Spleen (tissue), 11 donors: ENCODE measurements at regions not wholly inside any gene's neighbourhood (a gene's known extent, or its start where the extent isn't known, plus 50 kb on each side); places are given as distances from the start of the nearest gene placed in this dataset.

ENCODE experiments used
- DNase-seq: peaks from one replicate; pipeline ENCODE4 v3.0.0-alpha.2; 2020
- H3K27ac ChIP-seq, 8 donors: fragments of 200-600 bp; sonication (generic) in 7 of 8; 1 replicate in 4 of 8; 2 replicates in 4 of 8; pipeline versions ENCODE4 v1.5.0 to v1.8.0; 2016 to 2021; ENCODE audit warnings: inconsistent platforms in 4 of 8, mild to moderate bottlenecking in 4 of 8, moderate library complexity in 1 of 8
- H3K27me3 ChIP-seq, 7 donors: fragments of 200-600 bp; sonication (generic) in 6 of 7; replicated peaks in 1 of 7; 1 replicate in 4 of 7; 2 replicates in 3 of 7; pipeline versions ENCODE4 v1.5.0 to v1.8.0; 2016 to 2021; ENCODE audit warnings: inconsistent platforms in 3 of 7, mild to moderate bottlenecking in 1 of 7
- H3K36me3 ChIP-seq, 6 donors: fragments of 200-600 bp; sonication (generic) in 5 of 6; 1 replicate in 4 of 6; 2 replicates in 2 of 6; pipeline versions ENCODE4 v1.5.0 to v1.8.0; 2016 to 2021; ENCODE audit warnings: inconsistent platforms in 2 of 6
- H3K4me1 ChIP-seq, 6 donors: fragments of 200-600 bp; sonication (generic) in 5 of 6; 1 replicate in 3 of 6; 2 replicates in 3 of 6; pipeline versions ENCODE4 v1.5.0 to v1.8.0; 2016 to 2021; ENCODE audit warnings: inconsistent platforms in 3 of 6
- H3K4me3 ChIP-seq, 8 donors: fragments of 200-600 bp; sonication (generic) in 7 of 8; 1 replicate in 4 of 8; 2 replicates in 4 of 8; pipeline versions ENCODE4 v1.5.0 to v1.8.0; 2016 to 2021; ENCODE audit warnings: inconsistent platforms in 4 of 8, mild to moderate bottlenecking in 4 of 8, moderate library complexity in 2 of 8
- H3K9me3 ChIP-seq, 8 donors: fragments of 200-600 bp; sonication (generic) in 7 of 8; 1 replicate in 4 of 8; 2 replicates in 4 of 8; pipeline versions ENCODE4 v1.5.0 to v1.8.0; 2016 to 2021; ENCODE audit warnings: inconsistent platforms in 4 of 8
- POLR2A ChIP-seq, 3 donors: fragments of 450-650 bp; IDR thresholded peaks; one replicate each; pipeline ENCODE4 v1.5.1; 2017; ENCODE audit warnings: antibody characterized with exemption in 3 of 3, mild to moderate bottlenecking in 1 of 3
- POLR2AphosphoS5 ChIP-seq, 3 donors: sonication (generic); formaldehyde crosslinking; IDR thresholded peaks; one replicate each; pipeline ENCODE4 v1.5.1; 2017; ENCODE audit warnings: antibody characterized with exemption in 3 of 3
- WGBS, 5 donors: extraction: QIAGEN DNeasy Blood & Tissue Kit in 3 of 5; methylation state at CpG; one replicate each; pipeline versions ENCODE4 v1.1.5 to v1.1.7; 2013 to 2018; 5-methylcytosine and 5-hydroxymethylcytosine counted together
- intact Hi-C: fragments of 100-400 bp; cut with DNase I; formaldehyde crosslinking; loops from one replicate; pipeline ENCODE4 v1.15.0; 2023; ENCODE audit warnings: low total_unique reads
- TF ChIP-seq, protein P1 (sequence below), 11 experiments: fragments of 200-600 bp in 7 of 11; fragments of 450-650 bp in 4 of 11; sonication (generic) in 4 of 11; IDR thresholded peaks in 8 of 11; conservative IDR thresholded peaks in 3 of 11; 1 replicate in 7 of 11; 2 replicates in 4 of 11; pipeline versions ENCODE4 v1.4.0 to v1.8.0; 2016 to 2021; ENCODE audit warnings: antibody characterized with exemption in 11 of 11, inconsistent platforms in 4 of 11, mild to moderate bottlenecking in 1 of 11
- donor health status: healthy with polysubstance abuse.
- donor health status: DM: no; HTN: no; CAD: no; lungs with moderate emphysema.
- donor health status: DM: no; HTN: no; CAD: no.
- donor health status: Bipolar disorder and iron deficiency.
- donor health status: healthy.
- donor health status: DM: no; HTN: no; CAD: no.
- donor health status: DM: yes; HTN: yes; CAD: no.

DNA sequence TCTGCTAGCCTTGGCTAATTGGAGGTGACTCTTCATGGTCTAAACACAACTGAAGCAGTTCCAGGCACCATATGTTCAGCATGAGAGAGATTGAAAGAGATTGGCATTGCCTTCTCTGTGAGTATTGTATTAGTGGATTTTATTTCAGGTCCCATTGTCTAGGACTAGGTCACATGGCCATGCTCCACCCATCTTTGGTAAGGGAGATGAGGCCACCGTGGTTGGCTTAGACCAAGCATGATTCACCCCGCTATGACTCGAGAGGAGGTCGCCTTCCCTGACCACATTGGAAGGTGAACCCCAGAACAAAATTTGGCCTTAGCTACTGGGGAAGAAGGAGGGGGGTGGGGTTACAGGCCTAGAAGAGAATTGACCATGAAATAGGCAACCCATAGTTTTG lies 109.9 kb upstream of the BCOR start:
- Histone ChIP-seq H3K27ac (no peak overlapping the region), H3K4me1 (peaks cover 0 to 20% (median 0%) of the 10 kb centered on the region in 6 donors), H3K4me3 (no peak overlapping the region), H3K27me3 (peaks cover 0 to 3% (median 0%) of the 10 kb centered on the region in 7 donors), H3K9me3 (peaks cover 0 to 4% (median 0%) of the 10 kb centered on the region in 8 donors), H3K36me3 (no peaks in the 10 kb centered on the region)
- TF ChIP-seq POLR2AphosphoS5 (IDR thresholded peaks at IDR 0.05) = no peak
- no peak for TF ChIP-seq POLR2A (IDR thresholded peaks at IDR 0.05)
- intact Hi-C loops = no loop called here
- 29 to 68% (median 62%) methylated on average over 4 of the region's 4 CpGs for WGBS, 5 donors
- DNase-seq = no peak

DNA sequence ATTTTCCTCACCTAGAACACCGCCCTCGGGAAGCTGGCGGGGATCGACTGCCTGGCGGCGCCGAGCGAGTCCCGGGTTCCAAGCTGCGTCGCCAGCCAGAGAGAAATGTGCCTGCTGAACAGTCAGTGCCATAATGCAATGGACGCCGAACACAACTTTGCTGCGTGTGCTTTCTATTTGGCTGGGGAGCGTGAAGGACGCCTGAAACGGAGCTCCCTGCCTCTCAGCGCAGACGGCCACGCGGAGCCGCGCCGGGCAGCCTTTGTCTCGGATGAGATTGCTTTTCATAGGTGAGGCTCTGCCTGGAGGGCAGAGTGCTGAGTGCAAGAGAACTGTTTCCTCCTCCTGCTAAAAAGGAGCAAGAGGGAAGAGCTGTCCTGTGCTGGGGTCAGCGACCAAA lies 107.7 kb upstream of the BCOR start:
- Histone ChIP-seq H3K27ac (no peak overlapping the region), H3K27me3 (peaks cover 0 to 3% (median 0%) of the 10 kb centered on the region in 7 donors), H3K36me3 (no peaks in the 10 kb centered on the region), H3K9me3 (no peaks in the 10 kb centered on the region), H3K4me3 (no peak overlapping the region), H3K4me1 (peaks cover 0 to 30% (median 0%) of the 10 kb centered on the region in 6 donors)
- intact Hi-C loops = no loop called here
- DNase-seq = no peak
- TF ChIP-seq POLR2A (IDR thresholded peaks at IDR 0.05) = no peak
- TF ChIP-seq, protein P1, sequence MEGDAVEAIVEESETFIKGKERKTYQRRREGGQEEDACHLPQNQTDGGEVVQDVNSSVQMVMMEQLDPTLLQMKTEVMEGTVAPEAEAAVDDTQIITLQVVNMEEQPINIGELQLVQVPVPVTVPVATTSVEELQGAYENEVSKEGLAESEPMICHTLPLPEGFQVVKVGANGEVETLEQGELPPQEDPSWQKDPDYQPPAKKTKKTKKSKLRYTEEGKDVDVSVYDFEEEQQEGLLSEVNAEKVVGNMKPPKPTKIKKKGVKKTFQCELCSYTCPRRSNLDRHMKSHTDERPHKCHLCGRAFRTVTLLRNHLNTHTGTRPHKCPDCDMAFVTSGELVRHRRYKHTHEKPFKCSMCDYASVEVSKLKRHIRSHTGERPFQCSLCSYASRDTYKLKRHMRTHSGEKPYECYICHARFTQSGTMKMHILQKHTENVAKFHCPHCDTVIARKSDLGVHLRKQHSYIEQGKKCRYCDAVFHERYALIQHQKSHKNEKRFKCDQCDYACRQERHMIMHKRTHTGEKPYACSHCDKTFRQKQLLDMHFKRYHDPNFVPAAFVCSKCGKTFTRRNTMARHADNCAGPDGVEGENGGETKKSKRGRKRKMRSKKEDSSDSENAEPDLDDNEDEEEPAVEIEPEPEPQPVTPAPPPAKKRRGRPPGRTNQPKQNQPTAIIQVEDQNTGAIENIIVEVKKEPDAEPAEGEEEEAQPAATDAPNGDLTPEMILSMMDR (IDR thresholded peaks at IDR 0.05 in 8 of 11, conservative IDR thresholded peaks at IDR 0.05 in 3 of 11) = no peak
- 61 to 77% (median 66%) methylated on average over 26 of the region's 26 CpGs for WGBS, 5 donors

DNA sequence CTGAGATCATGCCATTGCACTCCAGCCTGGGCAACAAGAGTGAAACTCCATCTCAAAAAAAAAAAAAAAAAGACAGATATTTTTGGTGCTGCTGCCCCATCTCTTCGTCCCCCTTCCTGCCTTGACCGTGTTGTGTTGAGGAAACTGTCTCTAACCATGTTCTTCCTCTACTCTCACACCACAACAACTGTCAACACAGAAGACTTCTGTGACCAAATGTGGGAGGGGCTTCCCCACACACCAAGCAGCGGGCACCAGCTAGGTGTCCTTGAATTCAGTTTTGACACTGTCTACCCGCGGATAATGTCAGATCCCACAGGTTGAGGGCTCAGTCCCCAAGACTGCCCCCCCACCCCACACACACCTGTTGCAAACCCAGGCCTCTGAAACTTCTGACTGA lies 104.7 kb upstream of the BCOR start:
- H3K27ac ChIP-seq = peak overlapping the region in 2 of 8 donors; percentile 30 to 50
- no peaks in the 10 kb centered on the region for H3K36me3 ChIP-seq
- H3K4me3 ChIP-seq = no peak overlapping the region
- no peak for DNase-seq
- no peak for TF ChIP-seq POLR2A (IDR thresholded peaks at IDR 0.05)
- TF ChIP-seq POLR2AphosphoS5 (IDR thresholded peaks at IDR 0.05) = no peak
- TF ChIP-seq, protein P1 (IDR thresholded peaks at IDR 0.05 in 8 of 11, conservative IDR thresholded peaks at IDR 0.05 in 3 of 11) = no peak
- peaks cover 0 to 20% (median 0%) of the 10 kb centered on the region in 6 donors for H3K4me1 ChIP-seq
- WGBS, 5 donors = 16 to 58% (median 30%) methylated on average over 4 to 5 of the region's 5 CpGs
- peaks cover 0 to 3% (median 0%) of the 10 kb centered on the region in 7 donors for H3K27me3 ChIP-seq
- H3K9me3 ChIP-seq = no peaks in the 10 kb centered on the region
- intact Hi-C loops = no loop called here

DNA sequence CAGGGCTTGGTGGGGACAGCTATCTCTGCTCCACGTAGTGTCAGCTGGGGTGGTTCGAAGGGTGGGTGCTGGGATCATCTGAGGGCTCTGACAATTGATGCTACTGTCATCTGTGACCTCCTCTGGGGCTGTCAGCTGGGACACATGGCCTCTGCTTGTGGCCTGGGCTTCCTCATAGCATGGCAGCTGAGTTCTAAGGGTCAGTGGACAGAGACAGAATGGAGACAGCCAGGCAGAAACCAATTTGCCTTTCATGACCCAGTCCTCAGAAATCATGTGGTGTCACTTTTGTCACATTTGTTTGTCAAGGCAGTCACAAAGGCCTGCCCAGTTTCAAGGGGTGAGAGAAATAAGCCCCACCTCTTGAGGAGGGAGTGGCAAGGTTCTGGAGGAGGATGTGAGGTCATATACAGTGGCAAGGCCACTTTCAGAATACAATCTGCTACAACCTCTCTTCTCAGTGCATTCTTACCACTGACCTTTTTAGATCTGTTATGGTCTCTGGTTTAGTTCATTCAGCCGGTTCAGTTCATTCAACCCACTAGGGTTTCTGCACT lies 103.6 kb upstream of the BCOR start:
- no peaks in the 10 kb centered on the region for H3K9me3 ChIP-seq
- no peaks in the 10 kb centered on the region for H3K36me3 ChIP-seq
- H3K4me1 ChIP-seq = peaks cover 0 to 17% (median 0%) of the 10 kb centered on the region in 6 donors
- H3K27ac ChIP-seq = peak overlapping the region in 2 of 8 donors; percentile 30 to 50
- intact Hi-C loops = no loop called here
- DNase-seq = no peak
- TF ChIP-seq, protein P1 (IDR thresholded peaks at IDR 0.05 in 8 of 11, conservative IDR thresholded peaks at IDR 0.05 in 3 of 11) = no peak
- no peak for TF ChIP-seq POLR2AphosphoS5 (IDR thresholded peaks at IDR 0.05)
- no peak for TF ChIP-seq POLR2A (IDR thresholded peaks at IDR 0.05)
- H3K27me3 ChIP-seq = peaks cover 0 to 3% (median 0%) of the 10 kb centered on the region in 7 donors
- H3K4me3 ChIP-seq = no peak overlapping the region
- WGBS, 5 donors = 69 to 90% (median 78%) methylated on average over 2 to 3 of the region's 3 CpGs
